ENCODE measurements at regions not wholly inside any gene's neighbourhood (a gene's known extent, or its start where the extent isn't known, plus 50 kb on each side); places are given as distances from the start of the nearest gene placed in this dataset.

DNA sequence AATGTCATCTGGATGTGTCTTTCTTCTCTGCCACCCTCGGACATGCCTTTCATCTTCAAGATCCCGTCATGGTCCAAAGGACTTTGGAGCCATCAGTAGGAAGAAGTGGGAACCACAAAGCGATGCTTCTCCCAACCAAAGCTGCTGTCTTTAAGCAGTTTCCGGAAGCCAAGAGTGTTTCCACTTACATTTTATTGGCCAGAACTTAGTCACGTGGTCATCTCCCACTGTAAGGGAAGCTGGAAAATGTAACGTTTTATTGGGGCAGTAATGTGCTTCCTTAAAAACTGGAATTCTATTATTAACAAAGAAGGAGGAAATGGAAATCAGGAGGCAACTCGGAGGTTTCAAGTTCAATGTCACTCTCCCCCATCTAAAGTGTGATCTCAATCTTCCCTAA is 170.8 kb downstream of the ATG4C start:
- no peak overlapping the region for H3K9ac ChIP-seq (ENCODE audit: low read length)
- CTCF ChIA-PET = no interaction called here
- no peaks in the 10 kb centered on the region for H3K9me3 ChIP-seq (ENCODE audit: control insufficient read depth in 1 of 2, insufficient read depth in 1 of 2, low read depth in 1 of 2, low read length in 2 of 2)
- no peak overlapping the region for H3K4me2 ChIP-seq (ENCODE audit: low read length)
- no peaks in the 10 kb centered on the region for H3K79me2 ChIP-seq (ENCODE audit: insufficient read depth, low read length)
- BruUV-seq (replicated peaks) = no TSS peak
- POLR2A ChIA-PET = no interaction called here
- H3K36me3 ChIP-seq (ENCODE audit: control insufficient read depth in 1 of 2, insufficient read depth in 2 of 2, low read length in 2 of 2) = no peaks in the 10 kb centered on the region
- no peak overlapping the region for H3K27ac ChIP-seq (ENCODE audit: low read depth, low read length)
- H2AFZ ChIP-seq (ENCODE audit: low read depth, low read length, poor library complexity, severe bottlenecking) = no peak overlapping the region
- peaks cover 45% of the 10 kb centered on the region for H3K27me3 ChIP-seq (ENCODE audit: insufficient read depth, low read length)
- RAD21 ChIA-PET (ENCODE audit: low non-redundant PET in 1 of 2, low total read pairs in 2 of 2, uncharacterized antibody in 2 of 2, unreplicated experiment in 2 of 2) = no interaction called here
- ATAC-seq (no peak), DNase-seq (ENCODE audit: low read depth, low spot score) (no peak)
- H3K9me2 ChIP-seq (ENCODE audit: insufficient read depth) = no peaks in the 10 kb centered on the region
- H3K4me1 ChIP-seq (ENCODE audit: control insufficient read depth in 1 of 2, insufficient read depth in 2 of 2, low read length in 2 of 2) = no peaks in the 10 kb centered on the region
- TF ChIP-seq SRF (IDR thresholded peaks at IDR 0.05; ENCODE audit: low read depth) (no peak), POLR2AphosphoS5 (IDR thresholded peaks at IDR 0.05; ENCODE audit: low read depth, low read length) (no peak), FOSL1 (IDR thresholded peaks at IDR 0.05; ENCODE audit: low read depth) (no peak), EZH2 (IDR thresholded peaks at IDR 0.05) (no peak), CEBPB (IDR thresholded peaks at IDR 0.05; ENCODE audit: low read depth) (no peak), ZFX (IDR thresholded peaks at IDR 0.05) (no peak), RAD21 (IDR thresholded peaks at IDR 0.05; ENCODE audit: low read depth) (no peak), ELF1 (IDR thresholded peaks at IDR 0.05; ENCODE audit: borderline replicate concordance, low read depth) (no peak), EZH2phosphoT487 (IDR thresholded peaks at IDR 0.05; ENCODE audit: borderline replicate concordance) (no peak), YY1 (IDR thresholded peaks at IDR 0.05; ENCODE audit: extremely low read depth, insufficient replicate concordance, low read depth, low read length) (no peak), CBX3 (IDR thresholded peaks at IDR 0.05; ENCODE audit: low read depth) (no peak), JUND (IDR thresholded peaks at IDR 0.05) (no peak), POLR2A (IDR thresholded peaks at IDR 0.05; ENCODE audit: borderline replicate concordance, extremely low read depth, insufficient read depth, insufficient read length) (no peak), SIN3A (IDR thresholded peaks at IDR 0.05; ENCODE audit: low read depth) (no peak), SP1 (IDR thresholded peaks at IDR 0.05; ENCODE audit: low read depth) (no peak)
- TF ChIP-seq, protein P1, sequence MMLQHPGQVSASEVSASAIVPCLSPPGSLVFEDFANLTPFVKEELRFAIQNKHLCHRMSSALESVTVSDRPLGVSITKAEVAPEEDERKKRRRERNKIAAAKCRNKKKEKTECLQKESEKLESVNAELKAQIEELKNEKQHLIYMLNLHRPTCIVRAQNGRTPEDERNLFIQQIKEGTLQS (IDR thresholded peaks at IDR 0.05) = no peak
- TF ChIP-seq, protein P2, sequence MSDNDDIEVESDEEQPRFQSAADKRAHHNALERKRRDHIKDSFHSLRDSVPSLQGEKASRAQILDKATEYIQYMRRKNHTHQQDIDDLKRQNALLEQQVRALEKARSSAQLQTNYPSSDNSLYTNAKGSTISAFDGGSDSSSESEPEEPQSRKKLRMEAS (IDR thresholded peaks at IDR 0.05) = no peak
- TF ChIP-seq, protein P3, sequence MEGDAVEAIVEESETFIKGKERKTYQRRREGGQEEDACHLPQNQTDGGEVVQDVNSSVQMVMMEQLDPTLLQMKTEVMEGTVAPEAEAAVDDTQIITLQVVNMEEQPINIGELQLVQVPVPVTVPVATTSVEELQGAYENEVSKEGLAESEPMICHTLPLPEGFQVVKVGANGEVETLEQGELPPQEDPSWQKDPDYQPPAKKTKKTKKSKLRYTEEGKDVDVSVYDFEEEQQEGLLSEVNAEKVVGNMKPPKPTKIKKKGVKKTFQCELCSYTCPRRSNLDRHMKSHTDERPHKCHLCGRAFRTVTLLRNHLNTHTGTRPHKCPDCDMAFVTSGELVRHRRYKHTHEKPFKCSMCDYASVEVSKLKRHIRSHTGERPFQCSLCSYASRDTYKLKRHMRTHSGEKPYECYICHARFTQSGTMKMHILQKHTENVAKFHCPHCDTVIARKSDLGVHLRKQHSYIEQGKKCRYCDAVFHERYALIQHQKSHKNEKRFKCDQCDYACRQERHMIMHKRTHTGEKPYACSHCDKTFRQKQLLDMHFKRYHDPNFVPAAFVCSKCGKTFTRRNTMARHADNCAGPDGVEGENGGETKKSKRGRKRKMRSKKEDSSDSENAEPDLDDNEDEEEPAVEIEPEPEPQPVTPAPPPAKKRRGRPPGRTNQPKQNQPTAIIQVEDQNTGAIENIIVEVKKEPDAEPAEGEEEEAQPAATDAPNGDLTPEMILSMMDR (IDR thresholded peaks at IDR 0.05 in 2 of 3, conservative IDR thresholded peaks at IDR 0.05 in 1 of 3; ENCODE audit: borderline replicate concordance in 1 of 3, insufficient read depth in 1 of 3, low read depth in 2 of 3, low read length in 2 of 3) = no peak
- TF ChIP-seq, protein P4, sequence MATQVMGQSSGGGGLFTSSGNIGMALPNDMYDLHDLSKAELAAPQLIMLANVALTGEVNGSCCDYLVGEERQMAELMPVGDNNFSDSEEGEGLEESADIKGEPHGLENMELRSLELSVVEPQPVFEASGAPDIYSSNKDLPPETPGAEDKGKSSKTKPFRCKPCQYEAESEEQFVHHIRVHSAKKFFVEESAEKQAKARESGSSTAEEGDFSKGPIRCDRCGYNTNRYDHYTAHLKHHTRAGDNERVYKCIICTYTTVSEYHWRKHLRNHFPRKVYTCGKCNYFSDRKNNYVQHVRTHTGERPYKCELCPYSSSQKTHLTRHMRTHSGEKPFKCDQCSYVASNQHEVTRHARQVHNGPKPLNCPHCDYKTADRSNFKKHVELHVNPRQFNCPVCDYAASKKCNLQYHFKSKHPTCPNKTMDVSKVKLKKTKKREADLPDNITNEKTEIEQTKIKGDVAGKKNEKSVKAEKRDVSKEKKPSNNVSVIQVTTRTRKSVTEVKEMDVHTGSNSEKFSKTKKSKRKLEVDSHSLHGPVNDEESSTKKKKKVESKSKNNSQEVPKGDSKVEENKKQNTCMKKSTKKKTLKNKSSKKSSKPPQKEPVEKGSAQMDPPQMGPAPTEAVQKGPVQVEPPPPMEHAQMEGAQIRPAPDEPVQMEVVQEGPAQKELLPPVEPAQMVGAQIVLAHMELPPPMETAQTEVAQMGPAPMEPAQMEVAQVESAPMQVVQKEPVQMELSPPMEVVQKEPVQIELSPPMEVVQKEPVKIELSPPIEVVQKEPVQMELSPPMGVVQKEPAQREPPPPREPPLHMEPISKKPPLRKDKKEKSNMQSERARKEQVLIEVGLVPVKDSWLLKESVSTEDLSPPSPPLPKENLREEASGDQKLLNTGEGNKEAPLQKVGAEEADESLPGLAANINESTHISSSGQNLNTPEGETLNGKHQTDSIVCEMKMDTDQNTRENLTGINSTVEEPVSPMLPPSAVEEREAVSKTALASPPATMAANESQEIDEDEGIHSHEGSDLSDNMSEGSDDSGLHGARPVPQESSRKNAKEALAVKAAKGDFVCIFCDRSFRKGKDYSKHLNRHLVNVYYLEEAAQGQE (IDR thresholded peaks at IDR 0.05; ENCODE audit: low read depth) = no peak
- TF ChIP-seq, protein P5, sequence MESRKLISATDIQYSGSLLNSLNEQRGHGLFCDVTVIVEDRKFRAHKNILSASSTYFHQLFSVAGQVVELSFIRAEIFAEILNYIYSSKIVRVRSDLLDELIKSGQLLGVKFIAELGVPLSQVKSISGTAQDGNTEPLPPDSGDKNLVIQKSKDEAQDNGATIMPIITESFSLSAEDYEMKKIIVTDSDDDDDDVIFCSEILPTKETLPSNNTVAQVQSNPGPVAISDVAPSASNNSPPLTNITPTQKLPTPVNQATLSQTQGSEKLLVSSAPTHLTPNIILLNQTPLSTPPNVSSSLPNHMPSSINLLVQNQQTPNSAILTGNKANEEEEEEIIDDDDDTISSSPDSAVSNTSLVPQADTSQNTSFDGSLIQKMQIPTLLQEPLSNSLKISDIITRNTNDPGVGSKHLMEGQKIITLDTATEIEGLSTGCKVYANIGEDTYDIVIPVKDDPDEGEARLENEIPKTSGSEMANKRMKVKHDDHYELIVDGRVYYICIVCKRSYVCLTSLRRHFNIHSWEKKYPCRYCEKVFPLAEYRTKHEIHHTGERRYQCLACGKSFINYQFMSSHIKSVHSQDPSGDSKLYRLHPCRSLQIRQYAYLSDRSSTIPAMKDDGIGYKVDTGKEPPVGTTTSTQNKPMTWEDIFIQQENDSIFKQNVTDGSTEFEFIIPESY (IDR thresholded peaks at IDR 0.05; ENCODE audit: extremely low read depth, insufficient replicate concordance, low read length) = no peak
- no peak overlapping the region for H3K4me3 ChIP-seq (replicated peaks in 1 of 2; ENCODE audit: low read depth in 1 of 2, low read length in 2 of 2)
- no peaks in the 10 kb centered on the region for H4K20me1 ChIP-seq (ENCODE audit: insufficient read depth)
- intact Hi-C loops (cut with micrococcal nuclease) = no loop called here
